LNCaP clone FGC (cell line): ENCODE measurements at regions not wholly inside any gene's neighbourhood (a gene's known extent, or its start where the extent isn't known, plus 50 kb on each side); places are given as distances from the start of the nearest gene placed in this dataset.
"Not testable (repeated sequence)": the region's sequence is repeated elsewhere in the genome, so short reads cannot be mapped to it uniquely, and the experiment has no call there.

Source experiments
- DNase-seq: peaks from one replicate; pipeline ENCODE4 v3.0.0-alpha.2; 2011; ENCODE audit warnings: low read depth
- H3K4me3 ChIP-seq: 2 replicates; pipeline ENCODE4 v1.5.1; 2011; ENCODE audit warnings: mild to moderate bottlenecking, low read depth, low read length, control low read depth
- CTCF ChIP-seq: IDR thresholded peaks from 2 replicates; pipeline ENCODE4 v1.5.1; 2012; ENCODE audit warnings: mild to moderate bottlenecking; ENCODE audit not compliant: control insufficient read depth, insufficient read depth; ENCODE audit errors: extremely low read depth

GRCh38 chrX:39688576-39689375, 409.0 kb downstream of the BCOR start:
- no peak for TF ChIP-seq CTCF
- no peak for DNase-seq
- H3K4me3 ChIP-seq: peak overlapping the region; percentile 45

DNA sequence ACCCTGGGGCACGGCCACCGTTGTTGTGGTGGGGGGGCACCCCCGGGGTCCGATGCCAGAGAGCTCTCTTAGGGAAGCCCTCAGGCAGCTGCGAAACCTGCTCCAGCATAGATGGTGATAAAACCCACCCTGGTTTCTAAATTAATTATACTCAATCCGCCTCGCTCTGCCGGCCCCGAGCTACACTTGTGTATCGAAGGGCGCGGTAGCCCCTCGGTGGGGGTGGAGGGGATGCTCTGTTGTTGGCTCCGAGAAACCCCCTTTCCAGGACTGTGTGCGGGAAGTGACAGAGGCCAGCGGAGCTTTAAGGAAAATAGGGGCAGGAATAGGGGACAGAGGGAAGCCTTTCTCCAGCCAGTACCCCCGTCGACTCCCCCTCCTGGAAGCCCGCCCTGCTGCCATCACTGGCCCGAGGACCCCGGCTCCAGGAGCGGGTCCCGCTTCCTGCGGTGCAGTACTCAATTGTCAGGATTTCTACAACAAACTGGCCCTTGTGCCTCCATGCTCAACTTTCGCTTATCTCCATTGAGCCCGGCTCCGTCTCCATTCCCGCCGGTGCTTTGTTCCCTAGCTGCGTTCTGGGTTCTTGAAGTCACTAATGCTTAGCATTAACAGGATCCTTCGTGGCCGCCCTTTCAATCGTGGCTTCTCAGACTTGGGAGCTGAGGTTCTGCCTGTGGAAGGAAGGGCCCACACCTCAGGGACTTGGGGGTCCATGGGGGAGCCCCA, 408.2 kb downstream of the BCOR start:
- peak overlapping the region; percentile 45 for H3K4me3 ChIP-seq
- no peak for DNase-seq
- TF ChIP-seq CTCF: no peak

GRCh38 chrX:39690541-39691415, 407.0 kb downstream of the BCOR start:
- TF ChIP-seq CTCF: no peak
- H3K4me3 ChIP-seq: no peak overlapping the region
- no peak for DNase-seq

GRCh38 chrX:39691724-39692123, 406.0 kb downstream of the BCOR start:
- no peak for DNase-seq
- no peak for TF ChIP-seq CTCF
- no peak overlapping the region for H3K4me3 ChIP-seq

DNA sequence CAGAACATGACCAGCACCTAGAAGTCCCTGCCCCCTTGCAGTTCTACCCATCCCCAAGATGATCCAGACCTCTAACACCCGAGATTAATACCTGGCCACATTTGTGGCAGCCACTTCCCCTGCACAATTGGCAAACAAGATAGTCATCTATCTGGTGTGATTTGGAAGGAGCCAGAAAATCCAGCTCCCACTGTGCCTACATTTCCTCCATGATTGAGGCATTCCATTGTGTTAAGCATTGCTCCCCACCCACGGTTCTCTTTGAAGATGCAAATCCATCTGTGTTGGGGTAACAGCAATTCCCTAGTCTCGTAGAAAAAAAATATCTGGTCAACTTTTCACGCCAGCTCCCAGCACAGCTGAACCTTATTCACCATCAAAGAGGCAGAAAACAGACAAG, 405.0 kb downstream of the BCOR start:
- no peak for DNase-seq
- no peak overlapping the region for H3K4me3 ChIP-seq
- TF ChIP-seq CTCF: no peak

GRCh38 chrX:39693298-39693697, 404.5 kb downstream of the BCOR start:
- no peak overlapping the region for H3K4me3 ChIP-seq
- no peak for TF ChIP-seq CTCF
- DNase-seq: no peak

GRCh38 chrX:39702636-39703035, 395.1 kb downstream of the BCOR start:
- H3K4me3 ChIP-seq, DNase-seq: not testable (repeated sequence)
